ENCODE measurements at regions not wholly inside any gene's neighbourhood (a gene's known extent, or its start where the extent isn't known, plus 50 kb on each side); places are given as distances from the start of the nearest gene placed in this dataset.

DNA sequence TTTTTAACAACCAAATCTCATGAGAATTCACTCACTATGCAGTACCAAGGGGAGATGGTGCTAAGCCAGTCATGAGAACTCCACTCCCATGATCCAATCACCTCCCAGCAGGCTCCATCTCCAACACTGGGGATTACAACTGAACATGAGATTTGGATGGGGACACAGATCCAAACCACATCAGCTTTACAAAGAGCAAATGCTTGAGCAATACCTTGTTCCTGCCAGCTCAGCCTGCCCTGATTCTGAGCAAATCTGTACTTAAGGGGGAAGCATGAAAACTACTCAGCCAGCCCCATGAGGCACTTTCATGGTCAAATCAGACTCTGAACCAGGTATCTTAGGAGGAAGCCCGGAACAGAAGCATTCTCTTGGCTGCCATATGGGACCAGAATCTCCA, 259.9 kb downstream of the TBC1D4 start:
- H3K27me3 ChIP-seq (ENCODE audit: low read depth) = peaks cover 12% of the 10 kb centered on the region
- no peak for DNase-seq
- TF ChIP-seq, protein P1, sequence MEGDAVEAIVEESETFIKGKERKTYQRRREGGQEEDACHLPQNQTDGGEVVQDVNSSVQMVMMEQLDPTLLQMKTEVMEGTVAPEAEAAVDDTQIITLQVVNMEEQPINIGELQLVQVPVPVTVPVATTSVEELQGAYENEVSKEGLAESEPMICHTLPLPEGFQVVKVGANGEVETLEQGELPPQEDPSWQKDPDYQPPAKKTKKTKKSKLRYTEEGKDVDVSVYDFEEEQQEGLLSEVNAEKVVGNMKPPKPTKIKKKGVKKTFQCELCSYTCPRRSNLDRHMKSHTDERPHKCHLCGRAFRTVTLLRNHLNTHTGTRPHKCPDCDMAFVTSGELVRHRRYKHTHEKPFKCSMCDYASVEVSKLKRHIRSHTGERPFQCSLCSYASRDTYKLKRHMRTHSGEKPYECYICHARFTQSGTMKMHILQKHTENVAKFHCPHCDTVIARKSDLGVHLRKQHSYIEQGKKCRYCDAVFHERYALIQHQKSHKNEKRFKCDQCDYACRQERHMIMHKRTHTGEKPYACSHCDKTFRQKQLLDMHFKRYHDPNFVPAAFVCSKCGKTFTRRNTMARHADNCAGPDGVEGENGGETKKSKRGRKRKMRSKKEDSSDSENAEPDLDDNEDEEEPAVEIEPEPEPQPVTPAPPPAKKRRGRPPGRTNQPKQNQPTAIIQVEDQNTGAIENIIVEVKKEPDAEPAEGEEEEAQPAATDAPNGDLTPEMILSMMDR (IDR thresholded peaks at IDR 0.05; ENCODE audit: borderline replicate concordance) = no peak
- no peak overlapping the region for H3K27ac ChIP-seq (replicated peaks)
- intact Hi-C loops (cut with micrococcal nuclease) = no loop called here
- H3K36me3 ChIP-seq = no peaks in the 10 kb centered on the region
- H3K9me3 ChIP-seq (replicated peaks) = no peaks in the 10 kb centered on the region
- peaks cover 4% of the 10 kb centered on the region for H3K4me1 ChIP-seq
- no peak overlapping the region for H3K4me3 ChIP-seq

DNA sequence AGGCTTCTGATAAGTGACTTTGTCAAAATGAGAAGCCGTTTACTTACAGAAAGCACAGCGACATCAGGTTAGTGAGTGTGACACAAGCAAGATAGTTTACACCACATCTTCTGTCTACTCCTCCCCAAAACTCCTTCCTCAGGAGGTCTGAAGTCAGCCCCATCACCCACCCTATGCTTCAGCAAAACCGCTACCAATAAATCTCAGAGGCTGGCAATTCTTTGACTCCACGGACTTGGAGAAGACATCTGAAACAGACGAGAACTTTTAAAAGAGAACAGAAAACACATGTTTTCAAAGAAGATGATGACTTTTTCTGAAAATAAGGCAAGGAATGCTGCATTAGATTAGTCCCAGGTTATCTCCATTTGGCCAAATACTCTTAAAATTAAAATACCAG, 261.1 kb downstream of the TBC1D4 start:
- no peaks in the 10 kb centered on the region for H3K9me3 ChIP-seq (replicated peaks)
- H3K4me1 ChIP-seq = peaks cover 4% of the 10 kb centered on the region
- intact Hi-C loops (cut with micrococcal nuclease) = no loop called here
- H3K27ac ChIP-seq (replicated peaks) = no peak overlapping the region
- H3K36me3 ChIP-seq = no peaks in the 10 kb centered on the region
- no peak overlapping the region for H3K4me3 ChIP-seq
- TF ChIP-seq, protein P1 (IDR thresholded peaks at IDR 0.05; ENCODE audit: borderline replicate concordance) = no peak
- peaks cover 12% of the 10 kb centered on the region for H3K27me3 ChIP-seq (ENCODE audit: low read depth)
- DNase-seq = no peak

DNA sequence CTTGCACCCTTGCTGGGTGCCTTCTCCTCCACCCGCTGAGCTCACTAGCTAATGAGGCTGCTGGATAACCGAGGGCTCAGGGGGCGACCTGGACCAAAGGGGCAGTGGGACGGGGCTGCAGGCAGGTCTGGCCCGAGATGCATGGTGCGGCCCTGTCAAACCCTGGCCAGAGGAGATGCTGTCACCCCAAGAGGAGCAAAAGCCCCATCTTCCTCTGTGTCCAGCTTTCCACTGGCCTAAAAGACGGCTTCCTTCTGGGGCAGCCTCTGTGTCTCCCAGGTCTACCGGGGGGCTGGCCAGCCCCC, 261.8 kb downstream of the TBC1D4 start:
- intact Hi-C loops (cut with micrococcal nuclease) = no loop called here
- H3K27me3 ChIP-seq (ENCODE audit: low read depth) = peaks cover 12% of the 10 kb centered on the region
- H3K4me1 ChIP-seq = peaks cover 4% of the 10 kb centered on the region
- no peak overlapping the region for H3K27ac ChIP-seq (replicated peaks)
- TF ChIP-seq, protein P1 (IDR thresholded peaks at IDR 0.05; ENCODE audit: borderline replicate concordance) = no peak
- no peaks in the 10 kb centered on the region for H3K9me3 ChIP-seq (replicated peaks)
- no peak overlapping the region for H3K4me3 ChIP-seq
- no peaks in the 10 kb centered on the region for H3K36me3 ChIP-seq
- DNase-seq = no peak

DNA sequence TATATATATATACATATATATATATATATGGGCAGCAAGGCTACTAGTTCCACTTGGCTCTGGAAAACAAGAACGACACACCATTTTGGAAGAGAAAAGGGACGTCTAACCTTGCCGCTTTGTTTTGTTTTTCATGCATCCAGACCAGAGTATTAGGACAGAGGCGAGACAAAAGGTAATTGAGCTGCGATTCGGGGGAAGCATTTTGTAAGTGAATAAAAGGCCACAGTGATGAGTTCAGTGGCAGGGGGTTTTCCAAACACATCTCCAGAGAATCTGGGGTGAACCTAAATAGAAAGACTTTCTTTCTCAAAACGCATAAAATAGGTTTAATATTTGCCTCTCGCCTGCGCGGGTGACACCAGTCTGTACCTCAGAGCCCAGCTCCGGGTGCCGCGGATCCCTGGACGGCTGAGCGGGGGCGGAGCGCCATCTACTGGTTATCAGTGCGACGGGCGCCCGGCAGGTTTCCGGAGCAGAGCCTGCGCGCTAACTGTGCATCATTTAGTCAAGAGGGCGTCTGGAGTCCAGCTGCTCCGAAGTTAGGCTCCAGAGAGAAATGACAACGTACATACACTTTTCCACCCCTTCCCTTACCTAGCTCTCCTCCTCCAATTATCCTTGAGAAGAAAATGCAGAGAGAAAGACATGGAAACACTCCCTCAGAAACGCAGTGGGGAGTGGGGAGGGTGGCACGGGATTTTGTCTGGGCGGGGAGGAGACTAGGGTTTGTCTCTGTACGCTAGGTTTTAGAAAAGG, 262.3 kb downstream of the TBC1D4 start:
- TF ChIP-seq, protein P1 (IDR thresholded peaks at IDR 0.05; ENCODE audit: borderline replicate concordance) = peak; percentile 98
- Histone ChIP-seq H3K27me3 (ENCODE audit: low read depth) (peaks cover 12% of the 10 kb centered on the region), H3K4me1 (peaks cover 4% of the 10 kb centered on the region), H3K27ac (replicated peaks) (no peak overlapping the region), H3K9me3 (replicated peaks) (no peaks in the 10 kb centered on the region), H3K4me3 (peak overlapping the region; percentile 57), H3K36me3 (no peaks in the 10 kb centered on the region)
- intact Hi-C loops (cut with micrococcal nuclease) = no loop called here
- DNase-seq = peak; percentile 79

DNA sequence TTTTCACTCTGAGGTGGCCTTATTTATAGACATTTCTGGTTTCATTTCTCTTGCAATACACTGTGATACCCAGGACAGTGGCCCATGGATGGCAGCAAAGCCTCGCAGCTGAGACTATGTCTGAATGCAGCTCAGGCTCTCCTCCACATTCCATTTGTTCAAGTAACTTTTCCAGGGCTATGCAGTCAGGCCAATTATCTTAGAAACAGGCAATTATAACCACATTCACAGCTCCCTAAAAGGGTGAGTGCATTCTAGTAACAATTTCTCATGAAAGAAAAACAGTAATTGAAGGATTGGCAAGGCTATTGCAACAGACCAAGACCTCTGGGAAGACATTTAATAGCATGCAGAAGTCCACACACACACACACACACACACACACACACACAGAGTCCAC, 264.0 kb downstream of the TBC1D4 start:
- intact Hi-C loops (cut with micrococcal nuclease) = no loop called here
- H3K36me3 ChIP-seq = no peaks in the 10 kb centered on the region
- H3K4me1 ChIP-seq = peaks cover 4% of the 10 kb centered on the region
- no peak overlapping the region for H3K27ac ChIP-seq (replicated peaks)
- peaks cover 12% of the 10 kb centered on the region for H3K27me3 ChIP-seq (ENCODE audit: low read depth)
- TF ChIP-seq, protein P1 (IDR thresholded peaks at IDR 0.05; ENCODE audit: borderline replicate concordance) = no peak
- DNase-seq = no peak
- H3K9me3 ChIP-seq (replicated peaks) = no peaks in the 10 kb centered on the region
- no peak overlapping the region for H3K4me3 ChIP-seq
